ENCODE measurements at regions not wholly inside any gene's neighbourhood (a gene's known extent, or its start where the extent isn't known, plus 50 kb on each side); places are given as distances from the start of the nearest gene placed in this dataset.

GRCh38 chr1:192038567-192038966 lies 119.7 kb upstream of the RGS18 start:
- Histone ChIP-seq H3K36me3 (replicated peaks; ENCODE audit: low read depth, low read length) (no peaks in the 10 kb centered on the region), H2AFZ (ENCODE audit: low read depth, low read length) (no peak overlapping the region), H4K20me1 (ENCODE audit: insufficient read depth, low read length) (no peaks in the 10 kb centered on the region), H3K9ac (ENCODE audit: low read length) (no peak overlapping the region), H3K4me1 (ENCODE audit: low read length) (no peaks in the 10 kb centered on the region), H3K27ac (ENCODE audit: low read length) (no peak overlapping the region), H3K27me3 (ENCODE audit: low read depth, low read length) (no peaks in the 10 kb centered on the region), H3K4me2 (ENCODE audit: low read length) (no peak overlapping the region), H3K4me3 (ENCODE audit: low read length) (no peak overlapping the region), H3K9me3 (ENCODE audit: insufficient read depth, low read length) (no peaks in the 10 kb centered on the region), H3K79me2 (ENCODE audit: low read length) (no peaks in the 10 kb centered on the region)
- TF ChIP-seq CTCF (IDR thresholded peaks at IDR 0.05; ENCODE audit: low read depth, low read length) = no peak

GRCh38 chr1:192045131-192045530 lies 113.1 kb upstream of the RGS18 start:
- Histone ChIP-seq H3K9ac (ENCODE audit: low read length) (no peak overlapping the region), H3K36me3 (replicated peaks; ENCODE audit: low read depth, low read length) (no peaks in the 10 kb centered on the region), H2AFZ (ENCODE audit: low read depth, low read length) (no peak overlapping the region), H3K4me3 (ENCODE audit: low read length) (no peak overlapping the region), H3K4me2 (ENCODE audit: low read length) (no peak overlapping the region), H3K79me2 (ENCODE audit: low read length) (no peaks in the 10 kb centered on the region), H3K27me3 (ENCODE audit: low read depth, low read length) (no peaks in the 10 kb centered on the region), H4K20me1 (ENCODE audit: insufficient read depth, low read length) (no peaks in the 10 kb centered on the region), H3K27ac (ENCODE audit: low read length) (no peak overlapping the region), H3K9me3 (ENCODE audit: insufficient read depth, low read length) (no peaks in the 10 kb centered on the region), H3K4me1 (ENCODE audit: low read length) (no peaks in the 10 kb centered on the region)
- TF ChIP-seq CTCF (IDR thresholded peaks at IDR 0.05; ENCODE audit: low read depth, low read length) = no peak
- no peak for TF ChIP-seq EZH2phosphoT487 (IDR thresholded peaks at IDR 0.05; ENCODE audit: low read depth)

- no peak overlapping the region for H3K27ac ChIP-seq (ENCODE audit: low read length)
- H3K9ac ChIP-seq (ENCODE audit: low read length) = no peak overlapping the region
- H3K27me3 ChIP-seq (ENCODE audit: low read depth, low read length) = no peaks in the 10 kb centered on the region
- no peaks in the 10 kb centered on the region for H3K36me3 ChIP-seq (replicated peaks; ENCODE audit: low read depth, low read length)
- no peak overlapping the region for H2AFZ ChIP-seq (ENCODE audit: low read depth, low read length)
- H3K4me3 ChIP-seq (ENCODE audit: low read length) = no peak overlapping the region
- H3K9me3 ChIP-seq (ENCODE audit: insufficient read depth, low read length) = no peaks in the 10 kb centered on the region
- H4K20me1 ChIP-seq (ENCODE audit: insufficient read depth, low read length) = no peaks in the 10 kb centered on the region
- H3K79me2 ChIP-seq (ENCODE audit: low read length) = no peaks in the 10 kb centered on the region
- no peak for TF ChIP-seq EZH2phosphoT487 (IDR thresholded peaks at IDR 0.05; ENCODE audit: low read depth)
- TF ChIP-seq CTCF (IDR thresholded peaks at IDR 0.05; ENCODE audit: low read depth, low read length) = no peak
- peaks cover 6% of the 10 kb centered on the region for H3K4me1 ChIP-seq (ENCODE audit: low read length)
- H3K4me2 ChIP-seq (ENCODE audit: low read length) = no peak overlapping the region
These were observed 104.7 kb upstream of the RGS18 start for GRCh38 chr1:192053531-192053971.

- Histone ChIP-seq H3K36me3 (replicated peaks; ENCODE audit: low read depth, low read length) (no peaks in the 10 kb centered on the region), H4K20me1 (ENCODE audit: insufficient read depth, low read length) (no peaks in the 10 kb centered on the region), H3K27me3 (ENCODE audit: low read depth, low read length) (no peaks in the 10 kb centered on the region), H3K9me3 (ENCODE audit: insufficient read depth, low read length) (no peaks in the 10 kb centered on the region), H3K4me2 (ENCODE audit: low read length) (no peak overlapping the region), H3K79me2 (ENCODE audit: low read length) (no peaks in the 10 kb centered on the region), H3K27ac (ENCODE audit: low read length) (no peak overlapping the region), H2AFZ (ENCODE audit: low read depth, low read length) (no peak overlapping the region), H3K4me3 (ENCODE audit: low read length) (no peak overlapping the region), H3K4me1 (ENCODE audit: low read length) (no peaks in the 10 kb centered on the region), H3K9ac (ENCODE audit: low read length) (no peak overlapping the region)
- TF ChIP-seq CTCF (IDR thresholded peaks at IDR 0.05; ENCODE audit: low read depth, low read length) = no peak
These were observed 100.5 kb upstream of the RGS18 start for GRCh38 chr1:192057766-192058165.
